ENCODE measurements at regions not wholly inside any gene's neighbourhood (a gene's known extent, or its start where the extent isn't known, plus 50 kb on each side); places are given as distances from the start of the nearest gene placed in this dataset.

- DNase-seq (ENCODE audit: low read depth, low spot score) = no peak
Measured at GRCh38 chr11:15801616-15802015, 554.7 kb downstream of the SOX6 start.

GRCh38 chr11:15805726-15806125 is 550.6 kb downstream of the SOX6 start:
- no peak for DNase-seq (ENCODE audit: low read depth, low spot score)

GRCh38 chr11:15806217-15806616 is 550.1 kb downstream of the SOX6 start:
- DNase-seq (ENCODE audit: low read depth, low spot score) = no peak

- no peak for DNase-seq (ENCODE audit: low read depth, low spot score)
Measured at GRCh38 chr11:15807827-15808226, 548.5 kb downstream of the SOX6 start.

GRCh38 chr11:15810082-15810481 is 546.3 kb downstream of the SOX6 start:
- no peak for DNase-seq (ENCODE audit: low read depth, low spot score)

GRCh38 chr11:15810525-15810924 is 545.8 kb downstream of the SOX6 start:
- DNase-seq (ENCODE audit: low read depth, low spot score) = no peak

GRCh38 chr11:15815246-15816195 is 540.8 kb downstream of the SOX6 start:
- no peak for DNase-seq (ENCODE audit: low read depth, low spot score)

- DNase-seq (ENCODE audit: low read depth, low spot score) = no peak
Measured at GRCh38 chr11:15816260-15816871, 540.0 kb downstream of the SOX6 start.

GRCh38 chr11:15817001-15817400 is 539.3 kb downstream of the SOX6 start:
- DNase-seq (ENCODE audit: low read depth, low spot score) = no peak

GRCh38 chr11:15818132-15818842 is 538.1 kb downstream of the SOX6 start:
- DNase-seq (ENCODE audit: low read depth, low spot score) = no peak

GRCh38 chr11:15819679-15820286 is 536.6 kb downstream of the SOX6 start:
- DNase-seq (ENCODE audit: low read depth, low spot score) = peak; percentile 11

- no peak for DNase-seq (ENCODE audit: low read depth, low spot score)
Measured at GRCh38 chr11:15821451-15821850, 534.9 kb downstream of the SOX6 start.

GRCh38 chr11:15824060-15824459 is 532.3 kb downstream of the SOX6 start:
- DNase-seq (ENCODE audit: low read depth, low spot score) = no peak

- no peak for DNase-seq (ENCODE audit: low read depth, low spot score)
Measured at GRCh38 chr11:15825976-15826650, 530.2 kb downstream of the SOX6 start.

GRCh38 chr11:15826826-15827225 is 529.5 kb downstream of the SOX6 start:
- no peak for DNase-seq (ENCODE audit: low read depth, low spot score)

GRCh38 chr11:15828215-15828853 is 528.0 kb downstream of the SOX6 start:
- no peak for DNase-seq (ENCODE audit: low read depth, low spot score)

GRCh38 chr11:15829312-15829711 is 527.0 kb downstream of the SOX6 start:
- DNase-seq (ENCODE audit: low read depth, low spot score) = peak; percentile 13

GRCh38 chr11:15830741-15831428 is 525.5 kb downstream of the SOX6 start:
- DNase-seq (ENCODE audit: low read depth, low spot score) = no peak

- no peak for DNase-seq (ENCODE audit: low read depth, low spot score)
Measured at GRCh38 chr11:15835788-15836411, 520.4 kb downstream of the SOX6 start.

- DNase-seq (ENCODE audit: low read depth, low spot score) = no peak
Measured at GRCh38 chr11:15836795-15837194, 519.6 kb downstream of the SOX6 start.

Data from pulmonary artery endothelial cell (primary cell).